Psoas muscle (tissue), 7 donors: ENCODE measurements at regions not wholly inside any gene's neighbourhood (a gene's known extent, or its start where the extent isn't known, plus 50 kb on each side); places are given as distances from the start of the nearest gene placed in this dataset.

Source experiments
- ATAC-seq, 4 donors: fragments of 200-7000 bp; cut with Tn5 transposase; one replicate each; pipeline ENCODE4 v1.9.1; 2020; ENCODE audit warnings: moderate library complexity in 3 of 4, mild to moderate bottlenecking in 2 of 4
- DNase-seq, 2 donors: peaks; one replicate each; pipeline ENCODE4 v3.0.0-alpha.2; 2020
- H3K27ac ChIP-seq: fragments of 200-600 bp; one replicate; pipeline ENCODE4 v1.8.0; 2022
- H3K27me3 ChIP-seq, 3 donors: fragments of 200-600 bp in 1 of 3; one replicate each; pipeline versions ENCODE4 v1.6.1 to v1.8.0; 2013 to 2022; ENCODE audit warnings: low read length in 2 of 3, mild to moderate bottlenecking in 2 of 3, moderate library complexity in 1 of 3; ENCODE audit not compliant: insufficient read depth in 3 of 3
- H3K36me3 ChIP-seq, 2 donors: fragments of 200-600 bp in 1 of 2; one replicate each; pipeline versions ENCODE4 v1.6.1 to v1.8.0; 2013 to 2022; ENCODE audit warnings: low read depth in 1 of 2, mild to moderate bottlenecking in 1 of 2, moderate library complexity in 1 of 2; ENCODE audit not compliant: insufficient read depth in 1 of 2
- H3K4me1 ChIP-seq: fragments of 200-600 bp; one replicate; pipeline ENCODE4 v1.8.0; 2022
- H3K4me3 ChIP-seq: fragments of 200-600 bp; one replicate; pipeline ENCODE4 v1.8.0; 2022; ENCODE audit warnings: mild to moderate bottlenecking
- H3K9me3 ChIP-seq: fragments of 200-600 bp; one replicate; pipeline ENCODE4 v1.8.0; 2022
- CTCF ChIP-seq: fragments of 200-600 bp; IDR thresholded peaks from one replicate; pipeline ENCODE4 v1.8.0; 2022; ENCODE audit warnings: antibody characterized with exemption
- WGBS, 3 donors: extraction: QIAGEN DNeasy Blood & Tissue Kit; methylation state at CpG; one replicate each; pipeline versions ENCODE4 v1.1.6 to v1.1.7; 2013; 5-methylcytosine and 5-hydroxymethylcytosine counted together
- intact Hi-C, 2 donors: fragments of 100-400 bp; cut with DNase I; formaldehyde crosslinking; loops; one replicate each; pipeline versions ENCODE4 v1.11.0 to v1.14.2; 2022
- donor health status: healthy with polysubstance abuse.
- donor health status: DM: no; HTN: no; CAD: no; lungs with moderate emphysema.
- donor health status: Bipolar disorder and iron deficiency.
- donor health status: healthy.
- donor health status: DM: yes; HTN: yes; CAD: no.
- donor health status: DM: no; HTN: no; CAD: no.
- donor health status: DM: yes; HTN: yes; CAD: no.

DNA sequence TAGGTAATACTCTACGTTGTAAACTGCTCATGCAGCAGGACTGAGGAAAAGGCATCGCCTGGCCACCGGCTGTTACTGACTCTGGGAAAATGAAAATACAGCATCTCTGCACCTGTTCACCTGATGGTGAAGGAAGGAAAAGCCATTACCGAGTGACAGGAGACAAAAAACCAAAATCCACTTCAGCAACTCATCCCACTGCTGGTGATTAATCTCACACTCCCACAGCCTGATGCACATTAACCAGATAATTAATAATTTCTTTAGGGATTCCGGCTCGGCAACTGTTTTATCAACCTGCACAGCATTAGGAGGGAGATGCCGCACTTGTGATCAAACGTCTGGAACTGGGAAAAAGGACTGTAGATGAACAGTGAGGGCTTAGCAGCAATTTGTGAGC, 183.9 kb upstream of the ESRRG start:
- Histone ChIP-seq H3K9me3 (no peaks in the 10 kb centered on the region), H3K36me3 (no peaks in the 10 kb centered on the region), H3K4me1 (no peaks in the 10 kb centered on the region), H3K4me3 (no peak overlapping the region), H3K27ac (no peak overlapping the region), H3K27me3 (no peaks in the 10 kb centered on the region)
- TF ChIP-seq CTCF, result no peak
- 88 to 94% (median 89%) methylated on average over 8 of the region's 8 CpGs for WGBS, 3 donors
- intact Hi-C loops, result no loop called here
- ATAC-seq (no peak), DNase-seq (no peak)

DNA sequence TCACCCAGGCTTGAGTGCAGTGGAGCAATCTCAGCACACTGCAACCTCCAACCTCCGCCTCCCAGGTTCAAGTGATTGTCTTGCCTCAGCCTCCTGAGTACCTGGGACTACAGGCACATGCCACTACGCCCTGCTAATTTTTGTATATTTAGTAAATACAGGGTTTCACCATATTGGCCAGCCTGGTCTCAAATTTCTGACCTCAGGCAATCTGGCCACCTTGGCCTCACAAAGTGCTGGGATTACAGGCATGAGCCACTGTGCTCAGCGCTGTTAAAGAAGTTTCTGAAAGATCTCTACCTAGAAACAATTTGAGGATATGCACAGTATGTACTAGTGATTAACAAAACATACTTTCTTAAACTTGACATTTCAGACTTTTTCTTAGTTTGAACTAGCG, 182.6 kb upstream of the ESRRG start:
- DNase-seq (no peak), ATAC-seq (no peak)
- Histone ChIP-seq H3K4me1 (no peaks in the 10 kb centered on the region), H3K27ac (no peak overlapping the region), H3K36me3 (no peaks in the 10 kb centered on the region), H3K4me3 (no peak overlapping the region), H3K27me3 (no peaks in the 10 kb centered on the region), H3K9me3 (no peaks in the 10 kb centered on the region)
- no peak for TF ChIP-seq CTCF
- intact Hi-C loops, result no loop called here
- WGBS, 3 donors, result 91 to 95% (median 95%) methylated on average over 4 of the region's 4 CpGs

DNA sequence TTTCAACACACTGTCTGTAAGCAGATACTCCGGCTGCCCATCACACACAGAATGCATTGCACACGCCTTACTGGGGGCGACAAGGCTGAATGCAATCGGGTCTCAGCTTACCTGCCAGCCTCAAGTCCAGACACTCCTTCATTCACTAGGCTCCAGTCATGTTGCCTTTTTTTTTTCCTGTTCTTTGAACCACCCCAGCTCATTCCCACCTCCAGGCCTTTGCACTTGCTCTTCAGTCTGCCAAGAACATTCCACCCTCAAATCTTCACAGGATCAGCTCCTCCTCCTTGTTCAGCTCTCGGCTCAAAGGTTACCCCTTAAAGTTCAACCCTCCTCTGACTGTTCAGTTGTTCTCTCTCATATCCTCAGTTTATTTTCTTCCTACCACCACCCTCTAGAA, 181.9 kb upstream of the ESRRG start:
- intact Hi-C loops, result no loop called here
- Histone ChIP-seq H3K36me3 (no peaks in the 10 kb centered on the region), H3K9me3 (no peaks in the 10 kb centered on the region), H3K4me1 (no peaks in the 10 kb centered on the region), H3K27me3 (no peaks in the 10 kb centered on the region), H3K4me3 (no peak overlapping the region), H3K27ac (no peak overlapping the region)
- no peak for ATAC-seq
- TF ChIP-seq CTCF, result no peak
- 76 to 88% (median 83%) methylated on average over 5 of the region's 5 CpGs for WGBS, 3 donors
- DNase-seq, result no peak

DNA sequence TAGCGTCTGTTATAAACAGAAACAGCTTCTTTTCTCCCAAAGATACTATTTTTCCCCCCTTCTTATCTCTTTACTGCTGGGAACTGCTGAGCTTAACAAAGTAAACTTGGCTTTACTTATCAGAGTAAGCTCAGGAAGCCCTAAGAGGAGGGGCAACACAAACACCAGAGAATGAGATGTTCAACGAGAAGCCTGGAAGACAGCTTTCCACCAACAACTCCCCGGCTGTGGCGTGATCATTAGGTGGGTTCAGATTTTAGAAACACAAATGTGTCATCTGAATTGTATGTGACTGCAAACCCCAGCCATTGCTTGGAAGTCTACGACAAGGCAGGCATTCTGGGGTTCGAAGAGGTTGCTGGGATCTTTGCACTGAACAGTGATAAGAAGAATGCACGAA, 181.2 kb upstream of the ESRRG start:
- intact Hi-C loops, result no loop called here
- no peak for DNase-seq
- Histone ChIP-seq H3K27ac (no peak overlapping the region), H3K9me3 (no peaks in the 10 kb centered on the region), H3K27me3 (no peaks in the 10 kb centered on the region), H3K4me1 (no peaks in the 10 kb centered on the region), H3K4me3 (no peak overlapping the region), H3K36me3 (no peaks in the 10 kb centered on the region)
- 85 to 90% (median 89%) methylated on average over 7 of the region's 7 CpGs for WGBS, 3 donors
- ATAC-seq, result no peak
- no peak for TF ChIP-seq CTCF

GRCh38 chr1:216903382-216903740, 180.1 kb upstream of the ESRRG start:
- H3K27ac ChIP-seq, result no peak overlapping the region
- H3K4me1 ChIP-seq, result no peaks in the 10 kb centered on the region
- intact Hi-C loops, result no loop called here
- no peaks in the 10 kb centered on the region for H3K27me3 ChIP-seq
- no peak for TF ChIP-seq CTCF
- 58 to 70% (median 67%) methylated on average over 2 of the region's 2 CpGs for WGBS, 3 donors
- ATAC-seq (peak in 3 of 4 donors; percentile 29 to 72 (median 58)), DNase-seq (no peak)
- H3K36me3 ChIP-seq, result no peaks in the 10 kb centered on the region
- no peaks in the 10 kb centered on the region for H3K9me3 ChIP-seq
- no peak overlapping the region for H3K4me3 ChIP-seq
